Ovary (tissue), 7 donors: ENCODE measurements at regions not wholly inside any gene's neighbourhood (a gene's known extent, or its start where the extent isn't known, plus 50 kb on each side); places are given as distances from the start of the nearest gene placed in this dataset.

ENCODE experiments used
- DNase-seq, 5 donors: peaks; one replicate each; pipeline ENCODE4 v3.0.0-alpha.2; 2019 to 2020
- H3K27ac ChIP-seq, 2 donors: fragments of 200-600 bp; one replicate each; pipeline versions ENCODE4 v1.5.1 to v1.8.0; 2019 to 2022
- H3K27me3 ChIP-seq: fragments of 200-600 bp; one replicate; pipeline ENCODE4 v1.8.0; 2022
- H3K36me3 ChIP-seq: fragments of 200-600 bp; sonication (generic); one replicate; pipeline ENCODE4 v1.5.1; 2019
- H3K4me1 ChIP-seq: one replicate; pipeline ENCODE4 v1.8.1; 2013; ENCODE audit warnings: mild to moderate bottlenecking, moderate library complexity; ENCODE audit not compliant: insufficient read depth
- H3K4me3 ChIP-seq: fragments of 200-600 bp; sonication (generic); one replicate; pipeline ENCODE4 v1.5.1; 2017
- H3K9me3 ChIP-seq, 2 donors: fragments of 200-600 bp in 1 of 2; sonication (generic) in 1 of 2; one replicate each; pipeline versions ENCODE4 v1.5.1 to v1.8.1; 2013 to 2019; ENCODE audit warnings: mild to moderate bottlenecking in 1 of 2, moderate library complexity in 1 of 2
- EP300 ChIP-seq: sonication (generic); formaldehyde crosslinking; IDR thresholded peaks from one replicate; pipeline ENCODE4 v1.6.1; 2017; ENCODE audit warnings: antibody characterized with exemption
- POLR2A ChIP-seq: fragments of 450-650 bp; IDR thresholded peaks from one replicate; pipeline ENCODE4 v1.6.1; 2017; ENCODE audit warnings: antibody characterized with exemption, mild to moderate bottlenecking, moderate library complexity
- WGBS, 3 donors: extraction: QIAGEN DNeasy Blood & Tissue Kit in 1 of 3; methylation state at CpG; one replicate each; pipeline versions ENCODE4 v1.1.5 to v1.1.7; 2013 to 2017; 5-methylcytosine and 5-hydroxymethylcytosine counted together
- intact Hi-C, 4 donors: fragments of 100-400 bp; cut with DNase I; formaldehyde crosslinking; loops; one replicate each; pipeline versions ENCODE4 v1.11.0 to v1.15.1; 2022 to 2023
- TF ChIP-seq, protein P1 (sequence below), 3 donors: fragments of 450-650 bp in 2 of 3; fragments of 200-600 bp in 1 of 3; IDR thresholded peaks; one replicate each; pipeline versions ENCODE4 v1.5.1 to v1.8.0; 2016 to 2022; ENCODE audit warnings: antibody characterized with exemption in 3 of 3, mild to moderate bottlenecking in 1 of 3
- donor health status: DM: no; HTN: no; CAD: no; lungs with moderate emphysema.
- donor health status: DM: no; HTN: no; CAD: no.
- donor health status: Bipolar disorder and iron deficiency.
- donor health status: DM: no; HTN: no; CAD: no.
- donor health status: DM: yes; HTN: yes; CAD: no.

DNA sequence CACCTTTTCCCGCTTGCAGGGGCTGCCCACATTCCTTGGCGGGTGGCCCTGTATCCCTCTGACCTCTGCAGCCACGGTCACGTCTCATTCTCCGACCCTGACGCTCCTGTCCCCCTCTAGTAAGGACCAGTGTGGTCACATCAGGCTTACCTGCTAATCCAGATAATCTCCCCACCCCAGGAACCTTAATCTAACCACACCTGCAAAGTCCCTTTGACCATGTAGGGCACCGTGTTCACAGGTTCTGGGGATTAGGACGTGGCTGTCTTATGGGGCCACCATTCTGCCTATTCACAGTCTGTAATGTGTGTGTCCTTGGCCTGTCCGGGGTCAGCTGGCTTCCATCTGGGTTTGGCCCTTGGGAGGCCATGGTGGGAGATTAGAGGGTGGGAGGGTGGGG is 368.9 kb downstream of the AACS start:
- Histone ChIP-seq H3K36me3 (no peaks in the 10 kb centered on the region), H3K4me3 (no peak overlapping the region), H3K9me3 (no peaks in the 10 kb centered on the region), H3K27me3 (no peaks in the 10 kb centered on the region), H3K27ac (no peak overlapping the region), H3K4me1 (no peaks in the 10 kb centered on the region)
- 80 to 83% (median 82%) methylated on average over 7 to 9 of the region's 9 CpGs for WGBS, 3 donors
- TF ChIP-seq EP300: no peak
- no peak for TF ChIP-seq POLR2A
- TF ChIP-seq, protein P1, sequence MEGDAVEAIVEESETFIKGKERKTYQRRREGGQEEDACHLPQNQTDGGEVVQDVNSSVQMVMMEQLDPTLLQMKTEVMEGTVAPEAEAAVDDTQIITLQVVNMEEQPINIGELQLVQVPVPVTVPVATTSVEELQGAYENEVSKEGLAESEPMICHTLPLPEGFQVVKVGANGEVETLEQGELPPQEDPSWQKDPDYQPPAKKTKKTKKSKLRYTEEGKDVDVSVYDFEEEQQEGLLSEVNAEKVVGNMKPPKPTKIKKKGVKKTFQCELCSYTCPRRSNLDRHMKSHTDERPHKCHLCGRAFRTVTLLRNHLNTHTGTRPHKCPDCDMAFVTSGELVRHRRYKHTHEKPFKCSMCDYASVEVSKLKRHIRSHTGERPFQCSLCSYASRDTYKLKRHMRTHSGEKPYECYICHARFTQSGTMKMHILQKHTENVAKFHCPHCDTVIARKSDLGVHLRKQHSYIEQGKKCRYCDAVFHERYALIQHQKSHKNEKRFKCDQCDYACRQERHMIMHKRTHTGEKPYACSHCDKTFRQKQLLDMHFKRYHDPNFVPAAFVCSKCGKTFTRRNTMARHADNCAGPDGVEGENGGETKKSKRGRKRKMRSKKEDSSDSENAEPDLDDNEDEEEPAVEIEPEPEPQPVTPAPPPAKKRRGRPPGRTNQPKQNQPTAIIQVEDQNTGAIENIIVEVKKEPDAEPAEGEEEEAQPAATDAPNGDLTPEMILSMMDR (IDR thresholded peaks at IDR 0.05): no peak
- intact Hi-C loops: no loop called here
- no peak for DNase-seq

DNA sequence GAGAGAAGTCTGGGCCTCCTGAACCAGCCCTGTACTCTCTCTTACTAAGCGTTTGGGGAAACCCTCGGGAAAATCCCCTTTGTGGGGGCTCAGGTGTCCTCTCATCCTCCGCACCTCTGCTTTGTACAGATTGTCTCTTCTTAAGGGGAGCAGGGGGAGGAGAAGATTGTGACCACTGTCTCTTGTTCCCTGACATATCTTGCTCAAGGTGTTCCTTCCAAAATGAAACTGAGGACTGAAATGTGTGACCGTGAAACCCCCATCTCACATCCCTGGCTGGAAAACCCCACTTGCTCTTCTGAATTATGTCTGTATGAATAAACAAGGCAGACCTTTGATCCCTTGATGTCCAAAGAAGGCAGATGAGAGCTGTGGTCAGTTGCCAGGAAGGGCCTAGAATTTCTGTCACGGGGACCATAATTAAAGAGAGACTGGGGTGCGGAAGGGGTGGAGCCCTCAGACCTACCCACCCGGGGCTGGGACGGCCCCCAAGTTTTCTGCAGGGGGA is 369.8 kb downstream of the AACS start:
- H3K4me1 ChIP-seq: no peaks in the 10 kb centered on the region
- H3K4me3 ChIP-seq: no peak overlapping the region
- intact Hi-C loops: no loop called here
- 73 to 76% (median 76%) methylated on average over 8 of the region's 8 CpGs for WGBS, 3 donors
- no peaks in the 10 kb centered on the region for H3K9me3 ChIP-seq
- H3K36me3 ChIP-seq: no peaks in the 10 kb centered on the region
- no peak overlapping the region for H3K27ac ChIP-seq
- no peak for TF ChIP-seq EP300
- no peak for TF ChIP-seq POLR2A
- TF ChIP-seq, protein P1 (IDR thresholded peaks at IDR 0.05): no peak
- DNase-seq: no peak
- H3K27me3 ChIP-seq: no peaks in the 10 kb centered on the region

DNA sequence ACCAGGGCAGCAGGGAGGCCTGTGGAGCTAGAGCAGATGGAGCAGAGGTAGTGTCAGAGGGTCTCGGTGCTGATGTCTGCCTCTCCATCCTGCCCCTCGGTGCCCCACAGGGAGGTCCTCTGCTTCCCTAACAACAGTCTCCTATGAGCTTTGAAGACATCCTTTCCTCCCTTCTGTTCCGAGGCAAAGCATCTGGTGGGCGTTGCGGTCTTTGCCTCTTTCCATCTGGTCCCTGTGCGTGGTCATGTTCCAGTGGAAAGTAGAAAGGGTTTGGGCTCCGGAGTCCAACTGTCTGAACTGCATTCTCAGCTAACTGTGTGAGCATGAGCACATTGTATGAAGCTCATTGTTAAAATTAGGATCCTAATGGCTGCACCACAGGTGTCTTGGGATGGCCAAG is 370.6 kb downstream of the AACS start:
- H3K4me1 ChIP-seq: no peaks in the 10 kb centered on the region
- DNase-seq: no peak
- no peaks in the 10 kb centered on the region for H3K27me3 ChIP-seq
- 85 to 87% (median 85%) methylated on average over 7 of the region's 7 CpGs for WGBS, 3 donors
- no peak for TF ChIP-seq POLR2A
- no peak for TF ChIP-seq EP300
- TF ChIP-seq, protein P1 (IDR thresholded peaks at IDR 0.05): no peak
- no peak overlapping the region for H3K27ac ChIP-seq
- no peaks in the 10 kb centered on the region for H3K9me3 ChIP-seq
- intact Hi-C loops: no loop called here
- H3K4me3 ChIP-seq: no peak overlapping the region
- no peaks in the 10 kb centered on the region for H3K36me3 ChIP-seq

DNA sequence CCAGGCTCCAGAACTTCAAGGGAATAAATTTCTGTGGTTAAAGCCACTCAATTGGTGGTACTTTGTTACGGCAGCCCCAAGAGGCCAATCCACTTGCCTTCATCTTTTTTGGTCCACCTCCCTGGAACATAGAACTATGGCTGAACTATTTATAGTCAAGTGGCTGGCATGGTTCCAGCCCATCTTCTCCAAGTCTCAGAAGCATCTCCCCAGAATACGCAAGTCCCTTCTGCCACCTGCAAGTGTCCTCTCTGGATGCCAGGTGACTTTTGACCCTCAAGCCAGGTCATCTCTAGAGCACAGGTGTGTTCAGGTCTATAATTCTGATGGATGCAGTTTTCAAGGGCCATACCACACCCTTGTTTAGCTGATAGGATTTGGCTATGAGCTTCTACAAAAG is 371.5 kb downstream of the AACS start:
- no peaks in the 10 kb centered on the region for H3K36me3 ChIP-seq
- 82 to 90% (median 85%) methylated on average over 2 of the region's 2 CpGs for WGBS, 3 donors
- no peaks in the 10 kb centered on the region for H3K27me3 ChIP-seq
- H3K27ac ChIP-seq: no peak overlapping the region
- H3K4me3 ChIP-seq: no peak overlapping the region
- TF ChIP-seq, protein P1 (IDR thresholded peaks at IDR 0.05): no peak
- TF ChIP-seq POLR2A (no peak), EP300 (no peak)
- intact Hi-C loops: no loop called here
- no peaks in the 10 kb centered on the region for H3K4me1 ChIP-seq
- no peaks in the 10 kb centered on the region for H3K9me3 ChIP-seq
- DNase-seq: no peak

DNA sequence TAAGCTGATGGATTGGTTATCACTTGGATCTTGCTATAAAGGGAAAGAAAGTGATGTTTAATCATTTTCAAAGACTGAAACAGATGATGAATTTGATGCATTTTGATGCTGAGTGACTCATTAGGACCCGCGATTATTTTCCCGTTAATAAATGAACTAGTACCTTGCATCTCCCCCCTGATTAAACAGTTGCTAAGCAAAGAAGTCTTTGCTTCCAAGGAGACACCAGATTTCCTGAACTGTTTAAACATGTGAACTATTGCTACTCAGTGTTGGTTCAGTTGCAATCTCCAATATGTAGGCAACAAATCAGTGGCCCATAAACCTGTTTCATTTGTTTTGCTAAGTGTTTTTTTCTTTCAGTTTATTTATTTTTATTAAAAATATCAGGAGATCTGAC is 375.2 kb downstream of the AACS start:
- Histone ChIP-seq H3K27ac (no peak overlapping the region), H3K4me1 (no peaks in the 10 kb centered on the region), H3K4me3 (no peak overlapping the region), H3K9me3 (no peaks in the 10 kb centered on the region), H3K27me3 (no peaks in the 10 kb centered on the region), H3K36me3 (no peaks in the 10 kb centered on the region)
- DNase-seq: no peak
- TF ChIP-seq POLR2A (no peak), EP300 (no peak)
- TF ChIP-seq, protein P1 (IDR thresholded peaks at IDR 0.05): no peak
- intact Hi-C loops: no loop called here
- 53 to 71% (median 67%) methylated on average over 3 of the region's 3 CpGs for WGBS, 3 donors
